ENCODE measurements at regions not wholly inside any gene's neighbourhood (a gene's known extent, or its start where the extent isn't known, plus 50 kb on each side); places are given as distances from the start of the nearest gene placed in this dataset.

GRCh38 chr5:61965490-61965889 lies 340.5 kb upstream of the KIF2A start:
- TF ChIP-seq, protein P1, sequence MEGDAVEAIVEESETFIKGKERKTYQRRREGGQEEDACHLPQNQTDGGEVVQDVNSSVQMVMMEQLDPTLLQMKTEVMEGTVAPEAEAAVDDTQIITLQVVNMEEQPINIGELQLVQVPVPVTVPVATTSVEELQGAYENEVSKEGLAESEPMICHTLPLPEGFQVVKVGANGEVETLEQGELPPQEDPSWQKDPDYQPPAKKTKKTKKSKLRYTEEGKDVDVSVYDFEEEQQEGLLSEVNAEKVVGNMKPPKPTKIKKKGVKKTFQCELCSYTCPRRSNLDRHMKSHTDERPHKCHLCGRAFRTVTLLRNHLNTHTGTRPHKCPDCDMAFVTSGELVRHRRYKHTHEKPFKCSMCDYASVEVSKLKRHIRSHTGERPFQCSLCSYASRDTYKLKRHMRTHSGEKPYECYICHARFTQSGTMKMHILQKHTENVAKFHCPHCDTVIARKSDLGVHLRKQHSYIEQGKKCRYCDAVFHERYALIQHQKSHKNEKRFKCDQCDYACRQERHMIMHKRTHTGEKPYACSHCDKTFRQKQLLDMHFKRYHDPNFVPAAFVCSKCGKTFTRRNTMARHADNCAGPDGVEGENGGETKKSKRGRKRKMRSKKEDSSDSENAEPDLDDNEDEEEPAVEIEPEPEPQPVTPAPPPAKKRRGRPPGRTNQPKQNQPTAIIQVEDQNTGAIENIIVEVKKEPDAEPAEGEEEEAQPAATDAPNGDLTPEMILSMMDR (IDR thresholded peaks at IDR 0.05; ENCODE audit: low read depth, low read length): no peak
- no peak for TF ChIP-seq EZH2phosphoT487 (IDR thresholded peaks at IDR 0.05; ENCODE audit: low read depth)

All from OCI-LY3 (cell line).